DOHH2 (cell line): ENCODE measurements at regions not wholly inside any gene's neighbourhood (a gene's known extent, or its start where the extent isn't known, plus 50 kb on each side); places are given as distances from the start of the nearest gene placed in this dataset.

ENCODE experiments used
- H3F3A ChIP-seq: fragments of 200-600 bp; sonication (generic), shearing (Covaris generic); 2 replicates; pipeline ENCODE4 v1.6.0; 2016; ENCODE audit warnings: antibody characterized with exemption, mild to moderate bottlenecking; ENCODE audit not compliant: control insufficient read depth, insufficient read depth
- H3K27ac ChIP-seq: fragments of 200-600 bp; sonication (generic); 2 replicates; pipeline ENCODE4 v1.5.1; 2014; ENCODE audit warnings: low read depth, mild to moderate bottlenecking, low read length, moderate library complexity
- H3K27me3 ChIP-seq: fragments of 200-600 bp; sonication (generic); 2 replicates; pipeline ENCODE4 v1.6.1; 2014; ENCODE audit warnings: mild to moderate bottlenecking, low read length, mixed read lengths; ENCODE audit not compliant: control insufficient read depth
- H3K36me3 ChIP-seq: fragments of 200-600 bp; sonication (generic); 2 replicates; pipeline ENCODE4 v1.6.1; 2014; ENCODE audit warnings: mild to moderate bottlenecking, low read length, moderate library complexity, mixed read lengths; ENCODE audit not compliant: control insufficient read depth
- H3K4me1 ChIP-seq: fragments of 200-600 bp; sonication (generic); 2 replicates; pipeline ENCODE4 v1.6.1; 2014; ENCODE audit warnings: mild to moderate bottlenecking, low read length, mixed read lengths; ENCODE audit not compliant: control insufficient read depth
- H3K4me2 ChIP-seq: fragments of 200-600 bp; sonication (generic); 2 replicates; pipeline ENCODE4 v1.6.0; 2014; ENCODE audit warnings: mild to moderate bottlenecking, low read length, moderate library complexity
- H3K4me3 ChIP-seq: fragments of 200-600 bp; sonication (generic); 2 replicates; pipeline ENCODE4 v1.5.1; 2014; ENCODE audit warnings: mild to moderate bottlenecking, low read length, mixed read lengths
- H3K79me2 ChIP-seq: fragments of 200-600 bp; sonication (generic); 2 replicates; pipeline ENCODE4 v1.6.1; 2014; ENCODE audit warnings: mild to moderate bottlenecking, low read length, mixed read lengths; ENCODE audit not compliant: control insufficient read depth
- H3K9me2 ChIP-seq: fragments of 200-600 bp; sonication (generic); replicated peaks from 2 replicates; pipeline ENCODE4 v1.6.1; 2014; ENCODE audit warnings: mild to moderate bottlenecking, low read length, mixed read lengths; ENCODE audit not compliant: control insufficient read depth
- H3K9me3 ChIP-seq: fragments of 200-600 bp; sonication (generic); 2 replicates; pipeline ENCODE4 v1.6.1; 2014; ENCODE audit warnings: antibody characterized with exemption, low read length, mixed read lengths; ENCODE audit not compliant: control insufficient read depth, insufficient read depth
- H4K20me1 ChIP-seq: fragments of 200-600 bp; sonication (generic); 2 replicates; pipeline ENCODE4 v1.6.0; 2014; ENCODE audit warnings: low read depth, mild to moderate bottlenecking, antibody characterized with exemption, low read length, moderate library complexity; ENCODE audit not compliant: control insufficient read depth, insufficient read depth
- EZH2phosphoT487 ChIP-seq: fragments of 200-600 bp; sonication (generic); IDR thresholded peaks from 2 replicates; pipeline ENCODE4 v1.6.1; 2017; ENCODE audit warnings: borderline replicate concordance, mild to moderate bottlenecking, antibody characterized with exemption, low read length, moderate library complexity, mixed read lengths
- TF ChIP-seq, protein P1 (sequence below): fragments of 200-600 bp; sonication (generic); IDR thresholded peaks from one replicate; pipeline ENCODE4 v1.5.1; 2014; ENCODE audit warnings: antibody characterized with exemption, mild to moderate bottlenecking, low read depth, low read length; ENCODE audit not compliant: poor library complexity, severe bottlenecking

DNA sequence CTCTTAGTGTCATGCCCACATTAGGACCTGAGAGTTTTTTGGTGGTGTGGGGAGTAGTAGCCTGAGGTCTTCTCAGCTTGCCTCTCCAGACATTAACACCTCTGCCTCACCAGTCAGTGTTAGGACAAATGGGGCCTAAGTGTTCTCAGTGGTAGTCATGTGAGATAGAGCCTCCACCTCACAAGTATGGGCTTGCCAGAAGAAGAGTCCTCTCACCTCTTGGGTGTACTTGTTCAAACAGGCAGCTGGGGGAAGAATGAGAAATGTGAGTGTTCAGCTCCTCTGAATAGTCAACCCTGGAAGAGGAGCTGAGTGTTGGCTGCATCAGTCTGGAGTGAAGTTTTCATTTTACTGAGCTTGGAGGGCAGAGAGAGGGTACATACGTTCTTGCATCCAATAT lies 464.6 kb downstream of the POM121L12 start:
- Histone ChIP-seq H3K9me3 (no peaks in the 10 kb centered on the region), H4K20me1 (no peaks in the 10 kb centered on the region), H3K4me2 (no peak overlapping the region), H3K27me3 (no peaks in the 10 kb centered on the region), H3K4me1 (no peaks in the 10 kb centered on the region), H3F3A (no peaks in the 10 kb centered on the region), H3K9me2 (no peaks in the 10 kb centered on the region), H3K79me2 (no peaks in the 10 kb centered on the region), H3K27ac (no peak overlapping the region), H3K36me3 (no peaks in the 10 kb centered on the region), H3K4me3 (no peak overlapping the region)
- no peak for TF ChIP-seq EZH2phosphoT487
- TF ChIP-seq, protein P1, sequence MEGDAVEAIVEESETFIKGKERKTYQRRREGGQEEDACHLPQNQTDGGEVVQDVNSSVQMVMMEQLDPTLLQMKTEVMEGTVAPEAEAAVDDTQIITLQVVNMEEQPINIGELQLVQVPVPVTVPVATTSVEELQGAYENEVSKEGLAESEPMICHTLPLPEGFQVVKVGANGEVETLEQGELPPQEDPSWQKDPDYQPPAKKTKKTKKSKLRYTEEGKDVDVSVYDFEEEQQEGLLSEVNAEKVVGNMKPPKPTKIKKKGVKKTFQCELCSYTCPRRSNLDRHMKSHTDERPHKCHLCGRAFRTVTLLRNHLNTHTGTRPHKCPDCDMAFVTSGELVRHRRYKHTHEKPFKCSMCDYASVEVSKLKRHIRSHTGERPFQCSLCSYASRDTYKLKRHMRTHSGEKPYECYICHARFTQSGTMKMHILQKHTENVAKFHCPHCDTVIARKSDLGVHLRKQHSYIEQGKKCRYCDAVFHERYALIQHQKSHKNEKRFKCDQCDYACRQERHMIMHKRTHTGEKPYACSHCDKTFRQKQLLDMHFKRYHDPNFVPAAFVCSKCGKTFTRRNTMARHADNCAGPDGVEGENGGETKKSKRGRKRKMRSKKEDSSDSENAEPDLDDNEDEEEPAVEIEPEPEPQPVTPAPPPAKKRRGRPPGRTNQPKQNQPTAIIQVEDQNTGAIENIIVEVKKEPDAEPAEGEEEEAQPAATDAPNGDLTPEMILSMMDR, result no peak

DNA sequence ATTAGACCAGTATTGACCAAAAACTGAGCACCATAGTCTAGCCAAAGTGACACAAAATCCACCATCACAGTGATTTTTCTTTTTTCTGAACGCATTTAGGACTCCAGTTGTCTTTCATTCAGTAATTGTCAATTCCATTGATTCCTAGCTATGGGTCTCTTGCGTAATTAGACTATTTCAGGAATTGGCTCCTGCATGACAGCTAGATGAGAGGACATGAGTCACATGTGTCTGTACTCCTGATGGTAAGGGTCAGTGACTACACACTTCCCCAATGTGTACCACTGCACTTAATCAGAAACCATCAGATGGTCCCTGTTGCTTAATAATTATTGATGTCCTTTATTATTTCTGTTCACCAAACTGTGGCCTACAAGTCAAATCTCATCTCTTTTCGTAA lies 469.5 kb downstream of the POM121L12 start:
- no peaks in the 10 kb centered on the region for H4K20me1 ChIP-seq
- no peaks in the 10 kb centered on the region for H3K9me3 ChIP-seq
- no peak overlapping the region for H3K4me2 ChIP-seq
- no peak overlapping the region for H3K27ac ChIP-seq
- no peaks in the 10 kb centered on the region for H3K79me2 ChIP-seq
- TF ChIP-seq EZH2phosphoT487, result no peak
- H3K4me3 ChIP-seq, result no peak overlapping the region
- no peaks in the 10 kb centered on the region for H3K36me3 ChIP-seq
- H3K27me3 ChIP-seq, result no peaks in the 10 kb centered on the region
- no peaks in the 10 kb centered on the region for H3K9me2 ChIP-seq
- no peaks in the 10 kb centered on the region for H3F3A ChIP-seq
- no peaks in the 10 kb centered on the region for H3K4me1 ChIP-seq

DNA sequence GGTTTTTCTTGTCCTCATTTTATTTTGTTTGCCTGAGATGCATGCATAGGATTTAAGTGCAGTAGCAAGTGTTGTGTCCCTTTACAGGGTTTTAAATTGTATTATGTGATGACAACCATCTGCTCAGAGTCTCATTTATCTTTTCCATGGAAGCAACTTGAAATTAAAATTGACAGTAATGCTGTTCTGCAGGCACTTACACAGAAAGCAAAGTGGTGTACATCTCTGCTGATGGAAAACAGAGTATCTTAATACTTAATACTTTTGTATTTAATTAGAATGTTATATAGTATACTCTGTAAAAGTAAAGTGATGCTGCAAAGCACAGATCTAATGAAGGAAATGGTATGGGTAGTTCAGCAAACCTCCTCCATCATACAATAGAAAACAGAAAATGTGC lies 482.9 kb downstream of the POM121L12 start:
- Histone ChIP-seq H3K9me2 (no peaks in the 10 kb centered on the region), H4K20me1 (no peaks in the 10 kb centered on the region), H3K27me3 (no peaks in the 10 kb centered on the region), H3K4me2 (no peak overlapping the region), H3K27ac (no peak overlapping the region), H3K4me3 (no peak overlapping the region), H3K4me1 (no peaks in the 10 kb centered on the region), H3K36me3 (no peaks in the 10 kb centered on the region), H3K79me2 (no peaks in the 10 kb centered on the region), H3K9me3 (no peaks in the 10 kb centered on the region), H3F3A (no peaks in the 10 kb centered on the region)
- TF ChIP-seq EZH2phosphoT487, result no peak
- TF ChIP-seq, protein P1, result no peak

DNA sequence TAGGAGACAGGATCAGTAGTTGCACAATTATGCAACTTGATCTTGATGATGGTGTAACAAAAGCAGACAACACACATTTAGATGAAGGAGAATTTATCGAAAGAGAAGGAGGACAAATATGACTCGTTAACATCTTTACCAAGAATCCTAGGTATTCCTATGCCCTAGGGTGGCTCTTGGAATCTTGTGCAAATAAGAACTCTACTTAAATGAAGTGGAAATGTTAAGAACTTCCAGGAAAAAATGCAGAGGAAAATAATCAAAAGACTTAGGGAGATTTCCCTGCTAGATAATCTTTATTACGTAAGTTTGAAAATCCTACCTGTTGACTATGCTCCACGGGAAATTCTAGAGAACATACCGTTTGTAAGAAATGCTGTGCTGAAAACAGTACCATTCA lies 485.4 kb downstream of the POM121L12 start:
- no peak overlapping the region for H3K4me2 ChIP-seq
- H3K4me3 ChIP-seq, result no peak overlapping the region

More for the DNA sequence above, 485.4 kb downstream of the POM121L12 start:
- H3K36me3 ChIP-seq, result no peaks in the 10 kb centered on the region
- H3K9me3 ChIP-seq, result no peaks in the 10 kb centered on the region
- no peaks in the 10 kb centered on the region for H3K9me2 ChIP-seq
- no peaks in the 10 kb centered on the region for H3K27me3 ChIP-seq
- H3K27ac ChIP-seq, result no peak overlapping the region
- no peaks in the 10 kb centered on the region for H3K79me2 ChIP-seq
- H4K20me1 ChIP-seq, result no peaks in the 10 kb centered on the region
- H3K4me1 ChIP-seq, result no peaks in the 10 kb centered on the region
- TF ChIP-seq, protein P1, result no peak
- no peak for TF ChIP-seq EZH2phosphoT487
- H3F3A ChIP-seq, result no peaks in the 10 kb centered on the region
